ENCODE measurements at regions not wholly inside any gene's neighbourhood (a gene's known extent, or its start where the extent isn't known, plus 50 kb on each side); places are given as distances from the start of the nearest gene placed in this dataset.

GRCh38 chr12:19064713-19065112, 64.8 kb upstream of the PLEKHA5 start:
- TF ChIP-seq CTCF (conservative IDR thresholded peaks at IDR 0.05), result no peak
- Mint-ChIP-seq H3K9me3 (peaks cover 4% of the 10 kb centered on the region), H3K27me3 (ENCODE audit: low read depth) (no peaks in the 10 kb centered on the region), H3K4me1 (peaks cover 18% of the 10 kb centered on the region), H3K4me3 (no peak overlapping the region), H3K36me3 (ENCODE audit: low read depth) (no peaks in the 10 kb centered on the region), H3K27ac (ENCODE audit: unreplicated experiment) (no peak overlapping the region)
- no peak for DNase-seq (ENCODE audit: low read depth, low spot score)

DNA sequence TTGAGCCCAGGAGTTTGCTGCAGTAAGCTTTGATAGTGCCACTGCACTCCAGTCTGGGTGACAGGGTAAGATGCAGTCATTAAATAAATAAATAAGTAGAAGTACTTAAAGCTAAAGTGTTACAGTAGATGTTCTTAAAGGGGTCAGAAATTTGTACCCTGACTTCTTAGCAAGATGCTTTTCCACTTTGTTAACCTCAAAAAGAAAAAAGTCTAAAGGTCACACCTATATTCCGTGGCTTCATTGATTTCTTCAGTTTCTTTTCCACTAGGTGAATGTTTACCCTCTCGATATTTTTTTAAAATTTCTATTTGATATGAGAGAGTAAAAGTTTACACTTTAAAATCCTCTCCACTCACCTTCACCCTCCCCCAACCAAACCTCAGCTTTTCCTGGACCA, 64.3 kb upstream of the PLEKHA5 start:
- DNase-seq (ENCODE audit: low read depth, low spot score), result no peak
- no peak overlapping the region for H3K4me3 Mint-ChIP-seq
- H3K9me3 Mint-ChIP-seq, result peaks cover 4% of the 10 kb centered on the region
- no peak overlapping the region for H3K27ac Mint-ChIP-seq (ENCODE audit: unreplicated experiment)
- H3K27me3 Mint-ChIP-seq (ENCODE audit: low read depth), result no peaks in the 10 kb centered on the region
- H3K36me3 Mint-ChIP-seq (ENCODE audit: low read depth), result no peaks in the 10 kb centered on the region
- no peak for TF ChIP-seq CTCF (conservative IDR thresholded peaks at IDR 0.05)
- H3K4me1 Mint-ChIP-seq, result peaks cover 18% of the 10 kb centered on the region

DNA sequence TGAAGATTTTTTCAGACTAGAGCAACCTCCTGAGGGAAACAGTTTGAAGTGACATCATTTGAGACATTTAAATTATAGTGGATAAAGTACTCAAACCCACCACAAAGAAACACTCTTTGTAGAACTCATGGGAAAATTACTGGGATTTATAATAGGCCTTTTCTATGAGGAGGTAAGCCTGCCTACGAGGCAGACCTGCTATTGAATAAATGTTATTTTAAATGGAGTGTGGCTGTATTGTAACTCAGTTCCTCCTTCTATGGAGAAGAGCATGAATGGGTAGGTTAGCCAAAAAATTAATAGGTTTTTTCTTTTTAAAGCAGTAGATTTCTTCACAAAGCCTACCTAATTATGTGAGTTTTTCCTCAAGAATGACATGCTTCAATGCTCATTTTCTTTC, 63.7 kb upstream of the PLEKHA5 start:
- H3K9me3 Mint-ChIP-seq, result peaks cover 4% of the 10 kb centered on the region
- H3K27me3 Mint-ChIP-seq (ENCODE audit: low read depth), result no peaks in the 10 kb centered on the region
- no peak overlapping the region for H3K27ac Mint-ChIP-seq (ENCODE audit: unreplicated experiment)
- H3K4me1 Mint-ChIP-seq, result peaks cover 18% of the 10 kb centered on the region
- H3K36me3 Mint-ChIP-seq (ENCODE audit: low read depth), result no peaks in the 10 kb centered on the region
- H3K4me3 Mint-ChIP-seq, result no peak overlapping the region
- no peak for TF ChIP-seq CTCF (conservative IDR thresholded peaks at IDR 0.05)
- DNase-seq (ENCODE audit: low read depth, low spot score), result no peak

GRCh38 chr12:19066475-19067001, 63.0 kb upstream of the PLEKHA5 start:
- no peaks in the 10 kb centered on the region for H3K27me3 Mint-ChIP-seq (ENCODE audit: low read depth)
- peaks cover 18% of the 10 kb centered on the region for H3K4me1 Mint-ChIP-seq
- H3K36me3 Mint-ChIP-seq (ENCODE audit: low read depth), result no peaks in the 10 kb centered on the region
- H3K4me3 Mint-ChIP-seq, result no peak overlapping the region
- peaks cover 4% of the 10 kb centered on the region for H3K9me3 Mint-ChIP-seq
- DNase-seq (ENCODE audit: low read depth, low spot score), result no peak
- no peak overlapping the region for H3K27ac Mint-ChIP-seq (ENCODE audit: unreplicated experiment)
- no peak for TF ChIP-seq CTCF (conservative IDR thresholded peaks at IDR 0.05)

GRCh38 chr12:19068137-19068536, 61.4 kb upstream of the PLEKHA5 start:
- H3K27me3 Mint-ChIP-seq (ENCODE audit: low read depth), result no peaks in the 10 kb centered on the region
- H3K4me3 Mint-ChIP-seq, result no peak overlapping the region
- DNase-seq (ENCODE audit: low read depth, low spot score), result no peak
- TF ChIP-seq CTCF (conservative IDR thresholded peaks at IDR 0.05), result no peak
- no peak overlapping the region for H3K27ac Mint-ChIP-seq (ENCODE audit: unreplicated experiment)
- H3K4me1 Mint-ChIP-seq, result peaks cover 18% of the 10 kb centered on the region
- no peaks in the 10 kb centered on the region for H3K36me3 Mint-ChIP-seq (ENCODE audit: low read depth)
- peaks cover 4% of the 10 kb centered on the region for H3K9me3 Mint-ChIP-seq

GRCh38 chr12:19070341-19070740, 59.2 kb upstream of the PLEKHA5 start:
- TF ChIP-seq CTCF (conservative IDR thresholded peaks at IDR 0.05), result no peak
- Mint-ChIP-seq H3K36me3 (ENCODE audit: low read depth) (no peaks in the 10 kb centered on the region), H3K9me3 (peaks cover 4% of the 10 kb centered on the region), H3K4me3 (no peak overlapping the region), H3K4me1 (peaks cover 18% of the 10 kb centered on the region), H3K27me3 (ENCODE audit: low read depth) (no peaks in the 10 kb centered on the region), H3K27ac (ENCODE audit: unreplicated experiment) (no peak overlapping the region)
- DNase-seq (ENCODE audit: low read depth, low spot score), result no peak

Data from neural crest cell (in vitro differentiated cells).